ENCODE measurements at regions not wholly inside any gene's neighbourhood (a gene's known extent, or its start where the extent isn't known, plus 50 kb on each side); places are given as distances from the start of the nearest gene placed in this dataset.

GRCh38 chr4:3352941-3353594, 60.2 kb downstream of the RGS12 start:
- H3K9me3 ChIP-seq (replicated peaks; ENCODE audit: control insufficient read depth, insufficient read depth, low read length), result no peaks in the 10 kb centered on the region
- no peak for TF ChIP-seq EZH2 (IDR thresholded peaks at IDR 0.05; ENCODE audit: borderline replicate concordance, low read depth, low read length, severe bottlenecking)
- TF ChIP-seq GATA2 (IDR thresholded peaks at IDR 0.05; ENCODE audit: insufficient read depth, insufficient read length, low read depth, low read length), result no peak
- TF ChIP-seq MAX (IDR thresholded peaks at IDR 0.05; ENCODE audit: insufficient read depth, insufficient read length), result no peak
- TF ChIP-seq POLR2AphosphoS5 (IDR thresholded peaks at IDR 0.05; ENCODE audit: insufficient read depth, low read depth, low read length), result no peak
- TF ChIP-seq MYC (IDR thresholded peaks at IDR 0.05; ENCODE audit: low read depth, low read length), result no peak
- TF ChIP-seq POLR2A (IDR thresholded peaks at IDR 0.05; ENCODE audit: low read depth, low read length), result no peak
- no peak for TF ChIP-seq FOS (IDR thresholded peaks at IDR 0.05; ENCODE audit: borderline replicate concordance, insufficient read depth, low read length)
- no peak for TF ChIP-seq CTCF (IDR thresholded peaks at IDR 0.05; ENCODE audit: extremely low read depth in 1 of 2, insufficient read depth in 1 of 2, low read depth in 1 of 2, low read length in 2 of 2)
- TF ChIP-seq JUN (IDR thresholded peaks at IDR 0.05; ENCODE audit: borderline replicate concordance, insufficient read depth, insufficient read length, low read depth), result no peak
- FAIRE-seq (no peak), DNase-seq (ENCODE audit: low read depth, low spot score) (no peak)
- H3K4me3 ChIP-seq (replicated peaks in 1 of 3; ENCODE audit: insufficient read depth in 1 of 3, low read depth in 1 of 3, low read length in 3 of 3), result no peak overlapping the region
- H3K4me2 ChIP-seq (ENCODE audit: insufficient read depth, low read length), result no peak overlapping the region
- CTCF ChIA-PET, result interaction anchor here (1.0 to 5.5 kb wide), 3 partner anchors 8 to 91 kb away, joined by 3 to 48 read pairs (median 3); no protein-coding TSS in a partner anchor
- H2AFZ ChIP-seq (ENCODE audit: low read depth, low read length), result no peak overlapping the region
- H3K4me1 ChIP-seq (ENCODE audit: control insufficient read depth, extremely low read depth, insufficient read depth, low read length), result peaks cover 23% of the 10 kb centered on the region
- dilution Hi-C loops (cut with MboI; ENCODE audit: extremely low pct_ligation_motif_present, low sequenced_read_pairs) (no loop called here), intact Hi-C loops (cut with micrococcal nuclease) (no loop called here)
- POLR2A ChIA-PET, result no interaction called here
- H3K79me2 ChIP-seq (ENCODE audit: control insufficient read depth, insufficient read depth, low read length), result peaks cover 18% of the 10 kb centered on the region
- H3K27me3 ChIP-seq (ENCODE audit: control insufficient read depth in 2 of 2, insufficient read depth in 2 of 2, low read length in 2 of 2), result no peaks in the 10 kb centered on the region
- H4K20me1 ChIP-seq (replicated peaks; ENCODE audit: control insufficient read depth, extremely low read depth, insufficient read depth, low read length), result no peaks in the 10 kb centered on the region
- H3K27ac ChIP-seq (ENCODE audit: insufficient read depth, low read depth, low read length), result no peak overlapping the region
- H3K9me1 ChIP-seq (replicated peaks; ENCODE audit: control insufficient read depth, extremely low read depth, insufficient read depth, low read length), result no peaks in the 10 kb centered on the region
- H3K9ac ChIP-seq (replicated peaks; ENCODE audit: extremely low read depth, insufficient read depth, low read length), result no peak overlapping the region
- no TSS peak for BruUV-seq (replicated peaks)
- H3K36me3 ChIP-seq (ENCODE audit: control insufficient read depth in 2 of 2, extremely low read depth in 1 of 2, insufficient read depth in 2 of 2, low read length in 2 of 2), result no peaks in the 10 kb centered on the region
